ENCODE measurements at regions not wholly inside any gene's neighbourhood (a gene's known extent, or its start where the extent isn't known, plus 50 kb on each side); places are given as distances from the start of the nearest gene placed in this dataset.

DNA sequence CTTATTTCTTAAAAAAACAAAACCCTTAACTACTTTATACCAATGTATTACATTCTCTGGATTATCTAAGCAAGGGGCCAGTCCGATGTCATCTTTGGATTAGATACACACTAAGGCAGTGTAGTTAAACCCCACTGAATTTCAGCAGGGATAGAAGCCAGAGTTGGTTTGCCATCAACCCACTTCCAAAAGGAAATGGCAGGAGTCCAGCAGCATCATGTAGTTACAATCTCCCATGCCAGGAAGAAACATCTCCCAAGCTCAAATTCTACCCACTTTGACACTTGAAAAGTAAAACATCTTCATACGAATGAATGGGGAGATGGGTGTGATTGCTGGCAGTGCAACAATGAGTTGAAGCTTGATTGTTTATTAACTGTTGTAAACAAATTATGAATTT is 203.5 kb upstream of the PLXNC1 start:
- Histone ChIP-seq H3K27ac (no peak overlapping the region), H3K9me3 (no peaks in the 10 kb centered on the region), H3K4me1 (ENCODE audit: insufficient read depth) (no peaks in the 10 kb centered on the region), H3K36me3 (no peaks in the 10 kb centered on the region), H3K27me3 (no peaks in the 10 kb centered on the region), H3K4me3 (no peak overlapping the region)
- DNase-seq: no peak
- 86 to 95% (median 91%) methylated on average over 2 of the region's 2 CpGs for WGBS, 3 donors
- intact Hi-C loops (cut with DNase I): no loop called here
- TF ChIP-seq, protein P1, sequence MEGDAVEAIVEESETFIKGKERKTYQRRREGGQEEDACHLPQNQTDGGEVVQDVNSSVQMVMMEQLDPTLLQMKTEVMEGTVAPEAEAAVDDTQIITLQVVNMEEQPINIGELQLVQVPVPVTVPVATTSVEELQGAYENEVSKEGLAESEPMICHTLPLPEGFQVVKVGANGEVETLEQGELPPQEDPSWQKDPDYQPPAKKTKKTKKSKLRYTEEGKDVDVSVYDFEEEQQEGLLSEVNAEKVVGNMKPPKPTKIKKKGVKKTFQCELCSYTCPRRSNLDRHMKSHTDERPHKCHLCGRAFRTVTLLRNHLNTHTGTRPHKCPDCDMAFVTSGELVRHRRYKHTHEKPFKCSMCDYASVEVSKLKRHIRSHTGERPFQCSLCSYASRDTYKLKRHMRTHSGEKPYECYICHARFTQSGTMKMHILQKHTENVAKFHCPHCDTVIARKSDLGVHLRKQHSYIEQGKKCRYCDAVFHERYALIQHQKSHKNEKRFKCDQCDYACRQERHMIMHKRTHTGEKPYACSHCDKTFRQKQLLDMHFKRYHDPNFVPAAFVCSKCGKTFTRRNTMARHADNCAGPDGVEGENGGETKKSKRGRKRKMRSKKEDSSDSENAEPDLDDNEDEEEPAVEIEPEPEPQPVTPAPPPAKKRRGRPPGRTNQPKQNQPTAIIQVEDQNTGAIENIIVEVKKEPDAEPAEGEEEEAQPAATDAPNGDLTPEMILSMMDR (IDR thresholded peaks at IDR 0.05): no peak
- no peak for TF ChIP-seq EP300 (IDR thresholded peaks at IDR 0.05)
- TF ChIP-seq POLR2A (IDR thresholded peaks at IDR 0.05): no peak

DNA sequence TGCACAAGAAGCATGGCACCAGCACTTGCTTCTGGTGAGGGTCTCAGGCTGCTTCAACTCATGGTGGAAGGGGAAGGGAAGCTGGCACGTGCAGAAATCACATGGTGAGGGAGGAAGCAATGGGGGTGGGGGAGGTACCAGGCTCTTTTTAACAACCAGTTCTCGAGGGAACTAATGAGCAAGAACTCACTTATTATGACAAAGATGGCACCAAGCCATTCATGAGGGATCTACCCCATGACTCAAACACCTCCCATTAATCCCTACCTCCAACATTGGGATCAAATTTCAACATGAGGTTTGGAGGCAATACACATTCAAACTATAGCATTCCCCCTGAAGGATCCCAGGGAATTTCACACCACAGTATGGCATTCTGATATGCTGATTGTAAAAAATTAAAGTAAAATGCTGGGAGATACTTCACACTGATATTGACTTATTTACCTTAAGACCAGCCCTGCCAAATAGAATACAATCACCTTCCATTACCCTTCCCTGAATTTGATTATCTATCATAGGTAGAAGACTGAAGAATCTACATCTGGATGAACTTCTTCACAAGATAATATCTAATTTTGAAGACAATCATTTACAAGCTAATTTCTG is 201.7 kb upstream of the PLXNC1 start:
- H3K9me3 ChIP-seq: no peaks in the 10 kb centered on the region
- WGBS, 3 donors: 33 to 51% (median 42%) methylated on average over 2 of the region's 2 CpGs
- H3K4me3 ChIP-seq: no peak overlapping the region
- TF ChIP-seq EP300 (IDR thresholded peaks at IDR 0.05) (no peak), POLR2A (IDR thresholded peaks at IDR 0.05) (no peak)
- TF ChIP-seq, protein P1 (IDR thresholded peaks at IDR 0.05): no peak
- no peaks in the 10 kb centered on the region for H3K4me1 ChIP-seq (ENCODE audit: insufficient read depth)
- no peak for DNase-seq
- H3K27me3 ChIP-seq: no peaks in the 10 kb centered on the region
- no peaks in the 10 kb centered on the region for H3K36me3 ChIP-seq
- intact Hi-C loops (cut with DNase I): no loop called here
- H3K27ac ChIP-seq: no peak overlapping the region

DNA sequence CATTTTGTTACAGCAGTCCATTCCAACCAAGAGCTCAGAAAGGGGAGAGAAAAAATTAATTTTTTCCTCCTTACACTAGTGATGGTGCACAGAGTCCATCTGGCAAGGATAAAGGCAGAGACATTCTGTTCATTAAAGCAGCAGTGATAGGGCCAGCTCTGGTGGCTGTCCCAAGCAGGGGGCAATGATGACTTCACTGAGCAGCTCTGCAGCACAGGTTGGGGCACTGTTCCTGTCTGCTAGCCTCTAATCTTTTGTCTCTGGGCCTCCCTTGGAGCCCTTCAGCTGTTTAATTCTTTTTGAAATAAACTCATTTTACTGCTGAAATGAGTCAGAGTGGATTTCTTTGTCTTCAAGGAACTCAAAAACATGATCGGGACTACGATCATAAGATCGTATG is 200.9 kb upstream of the PLXNC1 start:
- Histone ChIP-seq H3K4me1 (ENCODE audit: insufficient read depth) (no peaks in the 10 kb centered on the region), H3K9me3 (no peaks in the 10 kb centered on the region), H3K27ac (no peak overlapping the region), H3K36me3 (no peaks in the 10 kb centered on the region), H3K27me3 (no peaks in the 10 kb centered on the region), H3K4me3 (no peak overlapping the region)
- no peak for DNase-seq
- intact Hi-C loops (cut with DNase I): no loop called here
- TF ChIP-seq, protein P1 (IDR thresholded peaks at IDR 0.05): no peak
- TF ChIP-seq EP300 (IDR thresholded peaks at IDR 0.05) (no peak), POLR2A (IDR thresholded peaks at IDR 0.05) (no peak)
- 95% methylated on average over 3 of the region's 3 CpGs for WGBS, 3 donors

DNA sequence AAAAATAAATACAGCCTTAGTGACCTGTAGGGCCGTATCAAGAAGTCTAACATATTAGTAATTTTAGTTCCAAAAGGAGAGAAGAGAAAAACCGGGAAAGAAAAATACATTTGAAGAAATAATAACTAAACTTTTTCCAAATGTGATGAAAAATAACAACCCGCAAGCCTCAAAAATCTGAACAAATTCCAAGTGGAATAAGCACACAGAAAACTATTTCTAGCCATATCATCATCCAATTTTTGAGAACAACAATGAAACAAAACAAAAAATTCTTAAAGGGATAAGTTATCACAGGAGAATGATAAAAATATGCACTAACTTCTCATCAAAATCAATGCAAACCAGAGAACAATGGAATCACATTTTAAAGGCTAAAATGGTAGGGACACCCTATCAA is 198.1 kb upstream of the PLXNC1 start:
- Histone ChIP-seq H3K4me3 (no peak overlapping the region), H3K27me3 (no peaks in the 10 kb centered on the region), H3K36me3 (no peaks in the 10 kb centered on the region), H3K4me1 (ENCODE audit: insufficient read depth) (no peaks in the 10 kb centered on the region), H3K9me3 (no peaks in the 10 kb centered on the region), H3K27ac (no peak overlapping the region)
- no peak for TF ChIP-seq POLR2A (IDR thresholded peaks at IDR 0.05)
- no peak for TF ChIP-seq EP300 (IDR thresholded peaks at IDR 0.05)
- TF ChIP-seq, protein P1 (IDR thresholded peaks at IDR 0.05): no peak
- WGBS, 3 donors: 11 to 18% (median 12%) methylated on average over 3 of the region's 3 CpGs
- intact Hi-C loops (cut with DNase I): no loop called here
- DNase-seq: no peak
